ENCODE measurements at regions not wholly inside any gene's neighbourhood (a gene's known extent, or its start where the extent isn't known, plus 50 kb on each side); places are given as distances from the start of the nearest gene placed in this dataset.

GRCh38 chr4:60378010-60378409 is 822.1 kb upstream of the ADGRL3 start:
- H2AFZ ChIP-seq (ENCODE audit: low read depth, low read length) = no peak overlapping the region
- H3K4me2 ChIP-seq (ENCODE audit: insufficient read depth, low read length) = no peak overlapping the region
- H3K9me3 ChIP-seq (replicated peaks; ENCODE audit: control insufficient read depth, insufficient read depth, low read length) = peaks cover 5% of the 10 kb centered on the region
- DNase-seq (ENCODE audit: low read depth, low spot score) (no peak), FAIRE-seq (no peak)
- H3K27me3 ChIP-seq (ENCODE audit: control insufficient read depth in 2 of 2, insufficient read depth in 2 of 2, low read length in 2 of 2) = no peaks in the 10 kb centered on the region
- dilution Hi-C loops (cut with MboI; ENCODE audit: extremely low pct_ligation_motif_present, low sequenced_read_pairs) = no loop called here
- H4K20me1 ChIP-seq (replicated peaks; ENCODE audit: control insufficient read depth, extremely low read depth, insufficient read depth, low read length) = no peaks in the 10 kb centered on the region
- no peaks in the 10 kb centered on the region for H3K9me1 ChIP-seq (replicated peaks; ENCODE audit: control insufficient read depth, extremely low read depth, insufficient read depth, low read length)
- intact Hi-C loops (cut with micrococcal nuclease) = no loop called here
- no peaks in the 10 kb centered on the region for H3K79me2 ChIP-seq (ENCODE audit: control insufficient read depth, insufficient read depth, low read length)
- no TSS peak for BruUV-seq (replicated peaks)
- H3K27ac ChIP-seq (ENCODE audit: insufficient read depth, low read depth, low read length) = no peak overlapping the region
- no peak overlapping the region for H3K4me3 ChIP-seq (replicated peaks in 1 of 3; ENCODE audit: insufficient read depth in 1 of 3, low read depth in 1 of 3, low read length in 3 of 3)
- no peaks in the 10 kb centered on the region for H3K36me3 ChIP-seq (ENCODE audit: control insufficient read depth in 2 of 2, extremely low read depth in 1 of 2, insufficient read depth in 2 of 2, low read length in 2 of 2)
- ChIA-PET POLR2A (no interaction called here), CTCF (no interaction called here)
- H3K4me1 ChIP-seq (ENCODE audit: control insufficient read depth, extremely low read depth, insufficient read depth, low read length) = no peaks in the 10 kb centered on the region
- no peak overlapping the region for H3K9ac ChIP-seq (replicated peaks; ENCODE audit: extremely low read depth, insufficient read depth, low read length)
- no peak for TF ChIP-seq POLR2A (IDR thresholded peaks at IDR 0.05; ENCODE audit: low read depth, low read length)
- TF ChIP-seq GATA2 (IDR thresholded peaks at IDR 0.05; ENCODE audit: insufficient read depth, insufficient read length, low read depth, low read length) = no peak
- TF ChIP-seq POLR2AphosphoS5 (IDR thresholded peaks at IDR 0.05; ENCODE audit: insufficient read depth, low read depth, low read length) = no peak
- TF ChIP-seq FOS (IDR thresholded peaks at IDR 0.05; ENCODE audit: borderline replicate concordance, insufficient read depth, low read length) = no peak
- TF ChIP-seq MAX (IDR thresholded peaks at IDR 0.05; ENCODE audit: insufficient read depth, insufficient read length) = no peak
- no peak for TF ChIP-seq MYC (IDR thresholded peaks at IDR 0.05; ENCODE audit: low read depth, low read length)
- TF ChIP-seq EZH2 (IDR thresholded peaks at IDR 0.05; ENCODE audit: borderline replicate concordance, low read depth, low read length, severe bottlenecking) = no peak
- no peak for TF ChIP-seq CTCF (IDR thresholded peaks at IDR 0.05; ENCODE audit: extremely low read depth in 1 of 2, insufficient read depth in 1 of 2, low read depth in 1 of 2, low read length in 2 of 2)
- no peak for TF ChIP-seq JUN (IDR thresholded peaks at IDR 0.05; ENCODE audit: borderline replicate concordance, insufficient read depth, insufficient read length, low read depth)
